T-helper 22 cell (primary cell): ENCODE measurements at regions not wholly inside any gene's neighbourhood (a gene's known extent, or its start where the extent isn't known, plus 50 kb on each side); places are given as distances from the start of the nearest gene placed in this dataset.

ENCODE experiments used
- DNase-seq: peaks from one replicate; pipeline ENCODE4 v3.0.0-alpha.2; 2020; ENCODE audit warnings: low read depth

GRCh38 chr5:112626715-112627114 lies 111.0 kb upstream of the APC start:
- DNase-seq, result no peak

- DNase-seq, result no peak
These were observed 109.3 kb upstream of the APC start for GRCh38 chr5:112628214-112628980.

GRCh38 chr5:112630246-112631009 lies 107.3 kb upstream of the APC start:
- DNase-seq, result no peak

GRCh38 chr5:112634166-112634565 lies 103.5 kb upstream of the APC start:
- no peak for DNase-seq

- DNase-seq, result no peak
These were observed 102.9 kb upstream of the APC start for GRCh38 chr5:112634796-112635195.

- no peak for DNase-seq
These were observed 102.4 kb upstream of the APC start for GRCh38 chr5:112635276-112635675.

- no peak for DNase-seq
These were observed 101.6 kb upstream of the APC start for GRCh38 chr5:112635771-112636731.

GRCh38 chr5:112636751-112637150 lies 100.9 kb upstream of the APC start:
- no peak for DNase-seq

- no peak for DNase-seq
These were observed 100.3 kb upstream of the APC start for GRCh38 chr5:112637343-112637742.

- DNase-seq, result no peak
These were observed 97.1 kb upstream of the APC start for GRCh38 chr5:112640546-112640945.

- DNase-seq, result no peak
These were observed 96.1 kb upstream of the APC start for GRCh38 chr5:112641515-112642110.

- no peak for DNase-seq
These were observed 94.8 kb upstream of the APC start for GRCh38 chr5:112642885-112643284.

GRCh38 chr5:112643339-112643971 lies 94.2 kb upstream of the APC start:
- DNase-seq, result no peak

GRCh38 chr5:112646139-112646936 lies 91.3 kb upstream of the APC start:
- DNase-seq, result no peak

GRCh38 chr5:112647428-112647827 lies 90.3 kb upstream of the APC start:
- DNase-seq, result no peak

- no peak for DNase-seq
These were observed 89.4 kb upstream of the APC start for GRCh38 chr5:112648264-112648663.

GRCh38 chr5:112649882-112650281 lies 87.8 kb upstream of the APC start:
- DNase-seq, result no peak

- no peak for DNase-seq
These were observed 84.0 kb upstream of the APC start for GRCh38 chr5:112653638-112654205.

- no peak for DNase-seq
These were observed 82.2 kb upstream of the APC start for GRCh38 chr5:112655513-112655912.

- DNase-seq, result no peak
These were observed 81.2 kb upstream of the APC start for GRCh38 chr5:112656451-112656850.
